ENCODE measurements at regions not wholly inside any gene's neighbourhood (a gene's known extent, or its start where the extent isn't known, plus 50 kb on each side); places are given as distances from the start of the nearest gene placed in this dataset.

DNA sequence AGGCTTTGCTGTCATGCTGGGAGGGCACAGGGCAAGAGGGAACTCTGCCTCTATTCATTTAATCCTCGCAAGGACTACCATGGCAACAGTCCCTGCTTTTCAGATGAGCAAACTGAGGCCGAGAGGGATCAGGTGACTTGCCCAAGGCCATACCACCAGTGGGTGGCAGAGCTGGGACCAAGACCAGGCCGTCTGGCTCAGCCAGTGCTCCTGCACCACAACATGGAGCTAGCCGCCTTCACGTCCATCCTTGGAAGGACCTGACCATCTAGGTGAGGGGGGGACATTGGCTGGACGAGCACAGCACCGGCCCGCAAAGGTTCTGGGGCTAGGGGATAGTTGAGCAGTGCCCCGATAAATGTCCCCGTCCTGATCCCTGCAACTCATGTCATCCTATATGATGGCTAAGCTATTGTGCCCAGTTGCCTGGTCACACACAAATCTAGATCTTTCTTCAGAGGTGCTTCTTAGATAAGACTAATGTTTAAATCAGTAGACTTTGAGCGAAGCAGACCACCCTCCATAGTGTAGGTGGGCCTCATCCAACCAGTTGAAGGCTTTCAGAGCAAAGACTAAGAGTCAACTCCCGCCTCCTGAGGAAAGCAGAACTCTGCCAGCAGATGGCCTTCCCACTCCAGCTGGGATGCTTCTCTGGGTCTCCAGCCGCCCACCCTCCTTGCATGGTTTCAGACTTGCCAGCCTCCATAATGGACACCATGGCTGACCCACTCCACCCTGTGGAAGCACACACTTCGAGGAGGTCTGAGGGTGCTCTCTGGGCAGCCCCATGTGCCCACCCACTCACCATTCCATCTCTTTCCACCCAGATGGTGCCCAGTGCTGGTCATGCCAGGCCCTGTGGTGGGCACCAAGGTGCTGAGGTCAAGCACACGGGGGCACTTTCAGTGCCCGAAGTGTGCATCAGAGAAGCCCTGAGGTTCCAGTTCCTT, 214.8 kb upstream of the RAB6C start:
- in situ Hi-C loops (cut with HindIII; ENCODE audit: low pct_unique_long_range_greater_than_20kb, low sequenced_read_pairs) = no loop called here
- no peak for DNase-seq (ENCODE audit: low read depth)

DNA sequence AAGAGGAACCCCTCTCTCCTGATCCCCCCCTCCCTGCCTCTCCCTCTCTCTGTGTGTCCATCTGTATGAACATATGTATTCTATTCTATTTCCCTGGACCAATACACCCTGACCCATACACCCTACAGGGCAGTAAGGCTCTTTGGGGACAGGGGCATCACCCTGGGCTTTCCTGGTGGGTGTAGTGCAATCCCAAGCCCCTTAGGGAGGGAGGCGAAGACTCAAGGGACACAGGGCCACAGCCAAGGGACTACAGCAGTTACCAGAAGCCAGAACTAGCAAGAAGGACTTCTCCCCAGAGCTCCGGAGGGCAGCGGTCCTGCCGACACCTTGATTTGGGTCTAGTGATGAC, 214.2 kb upstream of the RAB6C start:
- no peak for DNase-seq (ENCODE audit: low read depth)
- in situ Hi-C loops (cut with HindIII; ENCODE audit: low pct_unique_long_range_greater_than_20kb, low sequenced_read_pairs) = no loop called here

DNA sequence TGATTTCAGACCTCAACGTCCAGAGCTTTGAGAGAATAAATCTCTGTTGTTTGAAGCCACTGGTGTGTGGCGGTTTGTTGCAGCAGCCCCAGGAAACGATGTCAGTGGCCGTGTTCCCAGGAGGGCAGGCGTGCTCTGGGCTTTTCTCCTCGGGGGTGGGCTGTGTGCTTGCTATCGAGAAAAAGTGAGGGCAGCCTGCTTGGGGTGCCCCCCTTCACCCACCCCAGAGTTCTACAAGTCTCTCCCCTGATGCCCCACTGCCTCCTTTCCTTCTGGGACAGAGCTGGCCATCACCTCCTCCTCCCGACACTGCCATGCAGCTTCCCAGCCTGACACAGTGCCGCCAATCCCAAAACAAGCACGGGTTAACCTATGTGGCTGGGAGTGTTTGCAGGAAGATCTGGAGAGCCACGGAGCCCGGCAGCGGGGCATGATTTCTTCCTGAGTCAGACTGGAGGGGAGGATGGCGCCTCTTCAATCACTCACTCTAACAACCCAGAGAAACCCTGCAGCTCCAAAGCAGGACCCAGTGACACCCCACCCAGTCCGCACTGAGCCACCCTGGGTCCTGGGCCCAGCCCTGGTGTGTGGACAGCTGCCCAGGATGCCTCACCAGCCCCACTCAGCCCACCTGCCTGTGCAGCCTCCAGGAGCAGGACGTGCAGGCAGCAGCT, 213.7 kb upstream of the RAB6C start:
- in situ Hi-C loops (cut with HindIII; ENCODE audit: low pct_unique_long_range_greater_than_20kb, low sequenced_read_pairs) = no loop called here

DNA sequence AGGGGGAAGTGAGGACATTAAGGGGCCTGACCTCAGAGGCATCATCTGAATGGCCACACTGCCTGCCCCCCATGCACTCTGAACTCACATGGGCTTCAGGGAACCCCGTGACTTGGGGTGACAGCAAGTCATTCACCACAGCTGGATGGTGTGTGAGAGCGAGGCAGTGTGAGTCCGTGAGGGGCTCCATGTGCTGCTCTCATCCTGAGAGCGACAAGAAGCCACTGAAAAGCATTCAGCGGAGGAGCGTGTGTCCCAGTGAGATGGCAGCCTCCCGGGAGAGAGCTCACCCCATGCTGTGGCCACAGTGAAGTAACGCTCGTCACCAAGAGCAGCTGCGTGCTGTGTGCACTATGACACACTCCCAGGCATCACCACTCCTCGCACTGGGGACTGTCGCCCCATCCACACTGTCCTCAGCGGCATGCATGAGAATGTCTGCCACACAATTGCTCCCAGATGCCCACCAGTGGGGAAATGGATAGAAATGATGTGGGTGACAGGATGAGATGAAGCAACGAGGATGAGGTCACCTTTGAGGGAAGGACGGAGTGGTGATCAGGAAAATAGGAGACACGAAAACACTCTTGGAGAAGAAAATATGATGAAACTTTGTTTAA, 213.0 kb upstream of the RAB6C start:
- DNase-seq (ENCODE audit: low read depth) = no peak
- in situ Hi-C loops (cut with HindIII; ENCODE audit: low pct_unique_long_range_greater_than_20kb, low sequenced_read_pairs) = no loop called here

More for the DNA sequence above, 213.7 kb upstream of the RAB6C start:
- peak; percentile 2 for DNase-seq (ENCODE audit: low read depth)

DNA sequence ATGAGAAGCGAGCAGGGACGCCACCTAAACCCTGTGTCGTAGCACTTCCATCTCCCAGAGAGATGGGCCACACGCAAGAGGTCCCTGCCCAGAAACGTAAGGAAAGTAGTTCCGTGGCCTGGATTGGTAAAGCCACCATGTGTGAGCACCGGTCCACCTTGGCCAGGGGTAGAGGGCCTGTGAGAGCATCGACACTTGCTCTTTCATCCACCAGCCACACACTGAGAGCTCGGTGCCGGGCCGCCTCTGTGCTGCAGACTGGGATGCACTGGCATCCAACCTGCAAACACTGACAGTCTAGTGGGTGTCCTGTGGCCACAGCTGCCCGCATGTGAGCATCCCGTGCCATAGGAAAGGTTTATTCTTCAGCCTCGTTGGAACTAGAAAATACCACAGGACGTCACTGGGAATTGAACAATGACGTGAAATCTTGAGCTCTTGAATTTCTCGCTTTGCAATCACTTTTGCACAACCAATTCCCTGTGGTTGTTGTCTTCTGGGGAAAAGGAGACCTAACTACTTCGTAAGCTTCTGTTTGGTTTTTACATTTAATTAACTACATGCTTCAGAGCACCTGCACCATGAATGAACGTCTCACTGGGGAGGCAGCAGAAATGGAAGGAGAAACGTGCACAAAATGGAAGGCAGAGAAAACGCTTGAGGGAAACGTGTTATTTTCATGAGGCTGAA, 212.0 kb upstream of the RAB6C start:
- in situ Hi-C loops (cut with HindIII; ENCODE audit: low pct_unique_long_range_greater_than_20kb, low sequenced_read_pairs) = no loop called here
- DNase-seq (ENCODE audit: low read depth) = no peak

DNA sequence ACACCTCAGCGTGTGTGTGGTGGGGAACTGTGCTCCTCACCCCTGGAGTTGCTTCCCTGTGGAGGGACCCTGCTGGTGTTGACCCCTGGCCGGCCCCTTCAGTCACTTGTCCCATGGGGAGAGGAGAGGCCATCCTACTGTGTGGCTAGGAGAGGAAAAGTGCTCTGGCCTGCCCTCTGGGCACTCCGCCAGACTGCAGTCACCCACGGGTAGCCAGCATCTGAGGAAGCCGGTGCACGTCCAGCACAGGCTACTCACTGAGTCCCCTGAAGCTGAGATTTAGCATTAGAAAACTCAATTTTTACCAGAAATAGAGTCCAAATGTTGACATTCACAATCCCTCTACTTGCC, 211.5 kb upstream of the RAB6C start:
- no peak for DNase-seq (ENCODE audit: low read depth)
- in situ Hi-C loops (cut with HindIII; ENCODE audit: low pct_unique_long_range_greater_than_20kb, low sequenced_read_pairs) = no loop called here

DNA sequence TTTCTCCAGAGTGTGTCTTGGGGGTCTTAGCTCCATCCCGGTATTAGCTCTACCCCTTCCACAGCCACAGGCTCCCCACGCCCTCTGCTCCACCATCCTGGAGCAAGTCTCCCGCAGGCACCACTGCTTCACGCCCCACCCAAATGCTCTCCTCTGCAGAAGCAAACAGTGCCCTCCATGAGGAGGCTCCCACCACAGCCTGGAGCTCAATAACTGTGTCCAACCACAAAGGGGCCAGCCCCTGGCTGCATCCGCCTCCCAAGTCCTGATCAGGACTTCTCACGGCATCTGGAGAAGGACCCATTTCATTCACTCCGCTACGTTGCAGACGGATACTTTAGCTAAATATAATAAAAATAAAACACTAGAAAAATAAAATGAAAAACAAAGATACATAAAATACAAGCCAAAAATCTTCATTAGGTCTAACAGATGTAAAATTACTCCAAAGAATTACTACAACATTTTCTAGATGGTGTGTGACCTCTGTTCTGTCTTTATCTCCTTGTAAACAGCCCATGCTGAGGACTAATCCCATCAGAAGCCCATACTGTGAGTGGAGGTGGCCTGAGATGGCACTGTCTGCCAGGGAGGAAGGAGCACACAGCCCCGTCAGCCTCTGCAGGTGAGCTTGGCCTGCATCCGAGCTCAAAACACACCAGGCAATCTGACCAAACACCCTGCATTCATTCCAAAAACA, 210.8 kb upstream of the RAB6C start:
- in situ Hi-C loops (cut with HindIII; ENCODE audit: low pct_unique_long_range_greater_than_20kb, low sequenced_read_pairs) = no loop called here
- no peak for DNase-seq (ENCODE audit: low read depth)

DNA sequence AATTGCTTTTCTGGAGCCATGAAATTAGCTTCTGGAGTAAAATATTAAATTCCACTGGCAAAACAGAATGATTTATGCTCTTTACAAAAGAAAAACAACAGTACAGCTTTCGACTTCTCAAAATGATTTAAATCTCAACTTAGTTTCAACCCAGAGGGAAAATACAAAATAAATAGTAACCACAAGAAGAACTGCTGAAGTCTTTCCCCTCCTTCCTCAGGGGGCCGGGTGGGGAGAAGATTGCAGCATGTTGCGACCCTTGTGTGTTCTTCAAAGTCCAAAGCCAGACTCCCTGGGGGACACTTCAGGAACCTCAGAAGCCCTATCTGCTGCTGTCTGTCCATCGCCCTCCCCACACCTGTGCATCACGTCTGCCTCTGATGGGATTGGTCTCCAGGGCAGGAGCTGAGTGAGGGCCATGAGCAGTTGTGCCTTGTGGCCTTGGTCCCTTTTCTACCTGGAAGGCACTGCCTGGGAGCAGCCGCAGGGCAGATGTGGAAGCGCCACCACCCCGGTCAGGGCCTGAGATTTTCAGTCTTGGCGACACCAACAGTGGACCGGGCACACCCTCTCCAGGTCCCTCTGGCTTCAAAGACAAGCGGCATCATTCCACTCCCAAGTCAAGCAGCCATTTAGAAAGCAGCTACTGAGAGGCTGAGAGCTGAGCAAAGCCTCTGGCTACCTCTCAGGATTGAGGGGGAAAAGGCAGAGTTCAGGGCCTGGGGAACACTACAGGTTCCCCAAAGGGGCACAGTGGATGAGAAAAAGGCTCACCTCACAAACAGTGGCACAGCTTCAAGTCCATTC, 210.1 kb upstream of the RAB6C start:
- DNase-seq (ENCODE audit: low read depth) = no peak
- in situ Hi-C loops (cut with HindIII; ENCODE audit: low pct_unique_long_range_greater_than_20kb, low sequenced_read_pairs) = no loop called here

DNA sequence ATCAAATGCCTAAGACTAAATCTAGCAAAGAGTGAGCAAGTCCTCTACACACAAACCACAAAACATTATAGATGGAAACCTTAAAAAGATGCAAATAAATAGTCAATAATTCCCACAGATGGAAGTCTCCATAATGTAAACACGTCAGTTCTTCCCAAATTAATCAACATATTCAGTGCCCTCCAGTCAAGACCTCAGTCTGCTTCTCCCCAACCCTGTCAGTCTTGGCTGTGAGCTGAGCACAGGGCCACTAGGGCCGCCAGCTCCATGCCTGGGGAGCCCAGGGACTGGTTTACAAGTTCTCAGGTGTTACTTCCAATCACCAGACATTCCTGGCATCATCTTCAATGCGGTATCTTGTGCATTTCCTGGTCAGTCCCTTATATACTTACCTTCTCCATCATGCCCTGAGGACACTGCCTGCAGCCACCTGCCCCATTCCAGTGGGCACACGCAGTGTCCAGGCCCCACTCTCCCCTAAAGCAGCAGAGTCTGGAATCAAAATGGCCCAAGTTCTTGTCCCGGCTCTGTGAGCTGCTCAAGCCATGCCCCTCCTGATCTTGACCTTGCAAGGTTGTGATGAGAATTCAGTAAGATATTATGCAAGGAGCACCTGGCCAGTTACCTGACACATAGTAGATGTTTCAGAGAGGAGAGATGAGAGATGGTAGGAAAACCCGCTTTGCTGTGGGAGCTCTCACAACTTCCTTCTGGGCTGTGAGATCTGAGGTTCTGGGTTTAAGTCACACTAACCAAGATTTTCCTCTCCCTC, 207.9 kb upstream of the RAB6C start:
- no peak for DNase-seq (ENCODE audit: low read depth)
- in situ Hi-C loops (cut with HindIII; ENCODE audit: low pct_unique_long_range_greater_than_20kb, low sequenced_read_pairs) = no loop called here

DNA sequence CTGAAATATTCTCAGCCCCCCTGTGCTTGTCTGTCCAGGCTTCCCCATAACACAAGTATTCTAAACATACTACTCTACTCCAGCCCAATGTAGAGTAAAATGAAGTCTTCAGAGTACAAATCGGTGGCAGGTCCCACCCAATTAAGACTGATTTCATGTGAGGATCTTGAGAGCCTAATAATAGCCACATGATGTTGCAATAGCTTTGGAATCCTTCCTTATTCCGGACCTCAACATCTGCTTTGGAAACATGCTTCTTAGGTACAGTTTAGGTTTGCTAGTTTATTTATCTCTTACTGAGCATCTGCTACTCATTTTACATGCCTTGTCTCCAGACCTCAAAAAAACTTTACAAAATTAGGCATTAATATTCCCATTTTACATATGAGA, 207.3 kb upstream of the RAB6C start:
- in situ Hi-C loops (cut with HindIII; ENCODE audit: low pct_unique_long_range_greater_than_20kb, low sequenced_read_pairs) = no loop called here
- no peak for DNase-seq (ENCODE audit: low read depth)

DNA sequence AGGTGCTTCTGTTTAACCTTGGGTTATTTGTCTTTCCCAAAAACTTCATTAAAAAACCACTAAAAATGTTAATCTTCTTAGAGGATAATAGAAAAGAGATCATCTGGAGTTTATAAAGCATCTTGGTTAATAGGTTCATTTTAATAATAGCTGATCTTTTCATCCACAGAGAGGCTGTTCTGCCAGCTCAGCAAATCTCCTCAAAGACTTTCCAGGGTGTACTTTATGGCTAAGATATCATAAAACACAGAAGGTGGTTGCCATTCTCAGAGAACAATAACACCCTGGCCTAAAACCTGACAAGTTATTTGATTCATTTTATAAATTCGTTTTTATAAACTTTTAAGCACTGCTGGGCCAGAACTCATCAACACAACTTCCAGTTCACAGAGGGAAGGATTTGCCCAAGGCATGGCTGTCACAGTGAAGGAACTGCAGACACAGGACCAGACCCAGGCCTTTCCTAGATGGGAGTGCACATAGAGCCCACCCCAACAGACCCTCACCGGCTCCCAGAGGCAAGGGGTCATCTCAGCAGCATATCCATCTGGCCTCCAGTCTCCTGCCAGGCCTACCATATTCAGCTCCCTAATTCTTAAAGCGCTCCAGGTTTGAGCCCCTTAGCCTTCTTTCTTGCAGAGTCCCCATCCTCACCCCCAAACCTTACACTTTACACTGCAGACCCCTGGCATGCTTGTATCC, 203.4 kb upstream of the RAB6C start:
- in situ Hi-C loops (cut with HindIII; ENCODE audit: low pct_unique_long_range_greater_than_20kb, low sequenced_read_pairs) = no loop called here
- DNase-seq (ENCODE audit: low read depth) = no peak

DNA sequence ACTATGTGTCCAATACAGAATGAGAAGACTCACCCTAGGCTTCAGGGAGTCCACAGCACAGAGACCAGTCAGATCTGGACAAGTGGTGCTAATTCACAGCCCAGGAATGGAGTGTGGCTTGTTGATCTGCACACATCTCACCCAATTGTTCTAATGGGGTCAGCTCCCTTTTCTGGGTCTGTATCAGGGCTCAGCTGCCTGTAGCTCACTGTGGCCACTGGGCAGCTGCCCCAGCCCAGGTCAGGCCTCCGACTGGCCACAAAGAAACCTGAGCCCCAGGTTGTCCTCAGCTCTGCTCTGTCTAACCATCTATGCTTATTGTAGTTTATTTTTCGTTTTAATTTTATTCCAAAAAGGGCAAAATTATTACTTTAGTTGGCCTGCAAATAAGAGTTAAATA, 202.3 kb upstream of the RAB6C start:
- in situ Hi-C loops (cut with HindIII; ENCODE audit: low pct_unique_long_range_greater_than_20kb, low sequenced_read_pairs) = no loop called here
- no peak for DNase-seq (ENCODE audit: low read depth)

DNA sequence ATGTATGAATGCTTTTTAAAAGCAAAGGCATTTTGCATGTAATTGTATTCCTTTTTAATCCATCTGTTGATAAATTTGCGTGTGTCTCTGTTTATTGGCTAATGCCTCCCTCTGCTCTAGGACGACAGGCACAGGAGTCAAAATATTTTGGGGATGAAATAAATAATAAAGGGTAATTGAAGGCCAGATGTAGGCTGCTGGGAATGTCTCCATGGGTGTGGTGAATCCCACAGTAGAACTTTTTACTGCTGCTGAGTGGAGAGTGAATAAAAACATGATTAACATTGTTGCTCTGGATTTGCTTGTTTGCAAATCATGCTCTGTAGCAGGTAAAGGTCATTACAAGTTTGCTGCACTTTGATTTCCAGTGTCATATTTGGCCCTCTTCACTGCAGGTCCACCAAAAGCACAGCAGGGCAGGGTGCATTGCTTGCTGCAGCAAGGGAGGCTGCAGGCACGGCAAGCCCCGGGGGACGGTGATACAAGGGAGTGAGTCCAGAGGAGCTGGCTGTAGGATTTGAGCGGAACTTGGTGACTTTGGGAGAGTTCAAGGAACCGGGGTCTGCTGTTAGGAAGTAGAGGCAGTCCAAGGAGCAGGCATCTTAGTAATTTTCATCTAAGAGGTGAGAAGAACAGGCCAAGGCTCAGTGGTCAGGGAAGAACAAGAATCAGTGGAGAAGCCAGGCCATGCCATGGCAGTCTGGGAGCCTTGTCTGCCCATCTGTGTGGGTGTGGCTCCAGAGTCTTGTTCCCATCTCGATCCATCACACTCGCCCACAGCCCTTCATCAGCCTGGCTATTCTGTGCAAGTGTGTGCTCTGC, 201.5 kb upstream of the RAB6C start:
- in situ Hi-C loops (cut with HindIII; ENCODE audit: low pct_unique_long_range_greater_than_20kb, low sequenced_read_pairs) = no loop called here
- no peak for DNase-seq (ENCODE audit: low read depth)

DNA sequence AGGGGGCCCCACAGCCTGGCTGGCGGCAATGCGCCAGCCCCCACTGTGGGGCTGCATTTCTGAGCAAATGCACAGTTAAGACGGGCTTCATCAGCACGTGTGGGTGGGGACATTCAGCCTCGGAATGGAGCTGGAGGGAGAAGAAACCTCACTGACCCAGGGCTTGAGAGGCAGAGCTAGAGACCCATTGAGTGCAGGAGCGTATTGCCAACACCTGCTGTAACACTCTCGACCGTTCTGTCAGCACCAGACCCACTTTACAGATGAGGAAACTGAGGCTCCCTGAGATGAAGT, 200.9 kb upstream of the RAB6C start:
- DNase-seq (ENCODE audit: low read depth) = no peak
- in situ Hi-C loops (cut with HindIII; ENCODE audit: low pct_unique_long_range_greater_than_20kb, low sequenced_read_pairs) = no loop called here

DNA sequence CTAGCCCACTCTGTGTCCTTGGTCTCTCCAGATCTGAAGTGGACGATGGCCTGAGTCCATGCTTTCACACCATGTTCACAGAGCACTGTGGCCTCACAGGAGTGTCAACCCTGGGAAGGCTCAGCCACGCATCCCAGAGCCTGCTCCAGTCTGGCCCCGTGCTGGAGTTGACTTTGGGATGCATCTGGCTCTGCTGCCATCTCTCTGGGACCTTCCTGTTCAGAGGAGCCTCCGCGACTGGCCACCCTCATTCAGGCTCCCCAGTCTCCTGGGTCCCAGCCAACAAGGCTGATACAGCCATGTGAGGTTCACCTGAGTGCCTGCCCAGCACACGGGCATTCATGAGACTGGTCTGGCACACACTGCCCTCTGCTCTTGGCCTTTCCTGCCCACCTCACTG, 199.7 kb upstream of the RAB6C start:
- no peak for DNase-seq (ENCODE audit: low read depth)
- in situ Hi-C loops (cut with HindIII; ENCODE audit: low pct_unique_long_range_greater_than_20kb, low sequenced_read_pairs) = no loop called here

Measured in Caki2 (cell line).